Rectal smooth muscle tissue (tissue), 1 donor: ENCODE measurements at regions not wholly inside any gene's neighbourhood (a gene's known extent, or its start where the extent isn't known, plus 50 kb on each side); places are given as distances from the start of the nearest gene placed in this dataset.

Experiments
- H3K27ac ChIP-seq: one replicate; pipeline ENCODE4 v1.7.0; 2013; ENCODE audit warnings: low read depth, low read length, inconsistent platforms
- H3K27me3 ChIP-seq: one replicate; pipeline ENCODE4 v1.7.0; 2013; ENCODE audit warnings: low read length; ENCODE audit not compliant: control insufficient read depth, insufficient read depth
- H3K36me3 ChIP-seq: one replicate; pipeline ENCODE4 v1.7.0; 2013; ENCODE audit warnings: low read length; ENCODE audit not compliant: control insufficient read depth, insufficient read depth
- H3K4me1 ChIP-seq: one replicate; pipeline ENCODE4 v1.7.0; 2013; ENCODE audit warnings: low read length; ENCODE audit not compliant: control insufficient read depth, insufficient read depth
- H3K4me3 ChIP-seq: one replicate; pipeline ENCODE4 v1.7.0; 2013; ENCODE audit warnings: low read length
- H3K9ac ChIP-seq: one replicate; pipeline ENCODE4 v1.7.0; 2013; ENCODE audit warnings: low read length

- H3K4me1 ChIP-seq, result no peaks in the 10 kb centered on the region
Observed at GRCh38 chr18:38899252-38899651, 1333.7 kb upstream of the CELF4 start.

GRCh38 chr18:38898167-38898566 is 1332.6 kb upstream of the CELF4 start:
- Histone ChIP-seq H3K4me1 (no peaks in the 10 kb centered on the region), H3K27ac (no peak overlapping the region), H3K36me3 (no peaks in the 10 kb centered on the region), H3K27me3 (no peaks in the 10 kb centered on the region), H3K9ac (no peak overlapping the region), H3K4me3 (no peak overlapping the region)

More at GRCh38 chr18:38899252-38899651, 1333.7 kb upstream of the CELF4 start:
- Histone ChIP-seq H3K27me3 (no peaks in the 10 kb centered on the region), H3K36me3 (no peaks in the 10 kb centered on the region), H3K27ac (no peak overlapping the region), H3K4me3 (no peak overlapping the region), H3K9ac (no peak overlapping the region)

GRCh38 chr18:38895560-38895959 is 1330.0 kb upstream of the CELF4 start:
- Histone ChIP-seq H3K36me3 (no peaks in the 10 kb centered on the region), H3K27me3 (no peaks in the 10 kb centered on the region), H3K4me3 (no peak overlapping the region)

GRCh38 chr18:38887671-38888020 is 1322.0 kb upstream of the CELF4 start:
- no peaks in the 10 kb centered on the region for H3K36me3 ChIP-seq
- H3K4me3 ChIP-seq, result no peak overlapping the region
- H3K4me1 ChIP-seq, result no peaks in the 10 kb centered on the region
- no peak overlapping the region for H3K9ac ChIP-seq
- H3K27me3 ChIP-seq, result no peaks in the 10 kb centered on the region
- H3K27ac ChIP-seq, result no peak overlapping the region

More at GRCh38 chr18:38895560-38895959, 1330.0 kb upstream of the CELF4 start:
- no peak overlapping the region for H3K27ac ChIP-seq
- no peak overlapping the region for H3K9ac ChIP-seq
- no peaks in the 10 kb centered on the region for H3K4me1 ChIP-seq

- Histone ChIP-seq H3K27ac (no peak overlapping the region), H3K27me3 (no peaks in the 10 kb centered on the region), H3K4me3 (no peak overlapping the region), H3K4me1 (no peaks in the 10 kb centered on the region), H3K36me3 (no peaks in the 10 kb centered on the region), H3K9ac (no peak overlapping the region)
Observed at GRCh38 chr18:38886861-38887670, 1321.5 kb upstream of the CELF4 start.

GRCh38 chr18:38886235-38886634 is 1320.6 kb upstream of the CELF4 start:
- Histone ChIP-seq H3K4me1 (no peaks in the 10 kb centered on the region), H3K36me3 (no peaks in the 10 kb centered on the region), H3K4me3 (no peak overlapping the region), H3K9ac (no peak overlapping the region), H3K27me3 (no peaks in the 10 kb centered on the region), H3K27ac (no peak overlapping the region)

- H3K4me3 ChIP-seq, result no peak overlapping the region
- H3K27ac ChIP-seq, result no peak overlapping the region
- H3K9ac ChIP-seq, result no peak overlapping the region
- H3K36me3 ChIP-seq, result no peaks in the 10 kb centered on the region
- no peaks in the 10 kb centered on the region for H3K27me3 ChIP-seq
- no peaks in the 10 kb centered on the region for H3K4me1 ChIP-seq
Observed at GRCh38 chr18:38884050-38884449, 1318.5 kb upstream of the CELF4 start.

- H3K36me3 ChIP-seq, result no peaks in the 10 kb centered on the region
- H3K27ac ChIP-seq, result no peak overlapping the region
- H3K4me1 ChIP-seq, result no peaks in the 10 kb centered on the region
- H3K4me3 ChIP-seq, result no peak overlapping the region
- no peak overlapping the region for H3K9ac ChIP-seq
- H3K27me3 ChIP-seq, result no peaks in the 10 kb centered on the region
Observed at GRCh38 chr18:38883111-38883510, 1317.5 kb upstream of the CELF4 start.

- Histone ChIP-seq H3K4me3 (no peak overlapping the region), H3K36me3 (no peaks in the 10 kb centered on the region), H3K27me3 (no peaks in the 10 kb centered on the region), H3K27ac (no peak overlapping the region), H3K4me1 (no peaks in the 10 kb centered on the region), H3K9ac (no peak overlapping the region)
Observed at GRCh38 chr18:38879871-38880270, 1314.3 kb upstream of the CELF4 start.

GRCh38 chr18:38872342-38872741 is 1306.7 kb upstream of the CELF4 start:
- H3K36me3 ChIP-seq, result no peaks in the 10 kb centered on the region
- no peaks in the 10 kb centered on the region for H3K4me1 ChIP-seq
- H3K4me3 ChIP-seq, result no peak overlapping the region
- H3K27me3 ChIP-seq, result no peaks in the 10 kb centered on the region
- no peak overlapping the region for H3K9ac ChIP-seq
- H3K27ac ChIP-seq, result no peak overlapping the region

GRCh38 chr18:38868757-38869156 is 1303.2 kb upstream of the CELF4 start:
- H3K4me3 ChIP-seq, result no peak overlapping the region
- H3K27me3 ChIP-seq, result no peaks in the 10 kb centered on the region
- no peaks in the 10 kb centered on the region for H3K36me3 ChIP-seq
- H3K9ac ChIP-seq, result no peak overlapping the region
- H3K4me1 ChIP-seq, result no peaks in the 10 kb centered on the region
- no peak overlapping the region for H3K27ac ChIP-seq

- H3K36me3 ChIP-seq, result no peaks in the 10 kb centered on the region
- H3K27ac ChIP-seq, result no peak overlapping the region
- no peaks in the 10 kb centered on the region for H3K27me3 ChIP-seq
- no peaks in the 10 kb centered on the region for H3K4me1 ChIP-seq
- no peak overlapping the region for H3K9ac ChIP-seq
- no peak overlapping the region for H3K4me3 ChIP-seq
Observed at GRCh38 chr18:38867680-38868079, 1302.1 kb upstream of the CELF4 start.

- Histone ChIP-seq H3K4me1 (no peaks in the 10 kb centered on the region), H3K9ac (no peak overlapping the region), H3K4me3 (no peak overlapping the region), H3K27me3 (no peaks in the 10 kb centered on the region), H3K36me3 (no peaks in the 10 kb centered on the region), H3K27ac (no peak overlapping the region)
Observed at GRCh38 chr18:38851526-38851925, 1285.9 kb upstream of the CELF4 start.
